ENCODE measurements at regions not wholly inside any gene's neighbourhood (a gene's known extent, or its start where the extent isn't known, plus 50 kb on each side); places are given as distances from the start of the nearest gene placed in this dataset.
"Not testable (repeated sequence)": the region's sequence is repeated elsewhere in the genome, so short reads cannot be mapped to it uniquely, and the experiment has no call there.

DNA sequence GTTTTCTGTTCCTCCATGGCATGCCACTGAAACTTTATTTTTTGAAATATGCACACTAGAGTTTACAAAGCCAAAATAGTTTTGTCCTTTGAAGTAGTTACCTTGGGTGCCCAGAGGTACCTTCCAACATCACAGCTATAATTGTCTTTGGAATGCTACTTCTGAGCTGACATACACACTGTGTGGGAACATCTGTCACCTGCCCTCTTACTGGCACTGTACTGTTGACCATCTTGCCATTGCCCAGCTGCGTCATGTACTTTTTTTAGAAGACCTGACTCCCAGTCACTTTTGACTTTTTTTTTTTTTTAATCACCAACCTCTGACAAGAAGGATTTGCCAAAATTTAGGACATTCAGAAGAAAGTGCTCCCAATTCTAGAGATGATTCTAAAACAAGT is 200.5 kb upstream of the CXorf66 start:
- Histone ChIP-seq H3K27ac (ENCODE audit: low read depth, low read length, severe bottlenecking) (no peak overlapping the region), H3K4me1 (ENCODE audit: control insufficient read depth, insufficient read depth, low read length, poor library complexity, severe bottlenecking) (no peaks in the 10 kb centered on the region), H3K36me3 (ENCODE audit: control insufficient read depth, insufficient read depth, low read length) (no peaks in the 10 kb centered on the region), H3K4me3 (ENCODE audit: extremely low read depth, insufficient read depth, low read length, poor library complexity, severe bottlenecking) (no peak overlapping the region), H3K9me3 (ENCODE audit: control insufficient read depth, low read length) (no peaks in the 10 kb centered on the region)
- 100% methylated on average over 1 of the region's 1 CpG for WGBS, 2 experiments (ENCODE audit: insufficient coverage in 2 of 2)

DNA sequence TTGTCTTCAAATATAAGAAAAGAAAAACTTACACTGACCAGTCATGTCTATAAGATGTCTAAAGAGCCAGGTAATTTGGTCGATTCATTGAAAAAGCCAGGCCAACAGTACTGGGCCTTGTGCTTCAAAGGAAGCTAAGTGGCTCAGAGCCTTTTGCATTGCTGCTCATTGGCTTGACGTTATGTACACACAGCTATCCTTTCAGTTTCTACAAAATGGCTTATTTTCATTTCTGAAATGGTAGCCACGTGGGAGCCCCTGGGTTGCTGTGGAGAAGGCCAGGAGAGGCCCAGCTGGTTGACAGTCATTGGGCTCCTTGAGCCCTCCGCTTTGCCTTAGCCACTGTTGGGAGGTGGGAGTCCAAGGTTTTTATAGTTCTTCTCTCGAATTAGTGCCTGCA is 199.1 kb upstream of the CXorf66 start:
- 58% methylated on average over 2 of the region's 5 CpGs; no CpG with 5 or more reads in 1 of the 2 experiments for WGBS, 2 experiments (ENCODE audit: insufficient coverage in 2 of 2)
- Histone ChIP-seq H3K4me3 (ENCODE audit: extremely low read depth, insufficient read depth, low read length, poor library complexity, severe bottlenecking) (no peak overlapping the region), H3K4me1 (ENCODE audit: control insufficient read depth, insufficient read depth, low read length, poor library complexity, severe bottlenecking) (no peaks in the 10 kb centered on the region)

DNA sequence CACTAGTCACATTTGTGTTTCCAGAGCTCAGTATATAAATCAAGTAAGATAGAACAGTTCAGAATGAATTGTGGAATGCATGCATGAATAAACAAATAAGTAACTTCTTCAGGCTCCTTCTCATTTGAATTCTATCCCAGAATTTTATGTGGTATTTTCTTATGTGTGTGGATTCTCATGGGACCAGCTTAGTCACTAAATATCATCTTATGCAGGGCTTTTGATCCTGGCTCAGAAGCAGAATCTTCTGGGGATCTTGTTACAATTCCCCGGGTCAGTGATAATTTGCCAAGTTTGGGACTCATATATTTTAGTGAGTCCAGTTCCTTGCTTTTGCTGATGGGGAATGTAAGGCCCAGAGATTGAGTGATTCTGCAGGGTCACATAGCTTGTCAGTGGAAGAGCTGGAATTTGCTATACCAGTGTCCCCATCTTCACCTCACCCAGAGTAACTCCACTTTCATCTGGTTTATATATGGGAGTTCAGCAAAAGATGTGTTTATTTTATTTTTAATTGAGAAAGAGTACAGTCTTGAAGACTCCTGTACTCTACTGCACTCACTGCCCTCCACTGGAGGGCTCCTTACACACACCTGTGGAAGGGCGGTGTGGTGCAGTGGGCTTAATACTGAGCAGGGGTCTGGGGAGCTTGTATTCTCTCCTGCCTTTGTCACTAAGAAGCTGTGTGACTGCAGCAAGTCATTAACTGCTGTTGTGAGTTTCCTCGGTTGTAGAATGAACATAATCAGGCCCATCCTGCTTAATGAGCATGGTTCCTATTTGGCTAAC is 198.2 kb upstream of the CXorf66 start:
- no peaks in the 10 kb centered on the region for H3K36me3 ChIP-seq (ENCODE audit: control insufficient read depth, insufficient read depth, low read length)
- H3K9me3 ChIP-seq (ENCODE audit: control insufficient read depth, low read length) = no peaks in the 10 kb centered on the region
- no peaks in the 10 kb centered on the region for H3K4me1 ChIP-seq (ENCODE audit: control insufficient read depth, insufficient read depth, low read length, poor library complexity, severe bottlenecking)
- no CpG with 5 or more reads among the region's 3 CpGs for WGBS, 2 experiments (ENCODE audit: insufficient coverage in 2 of 2)
- H3K27ac ChIP-seq (ENCODE audit: low read depth, low read length, severe bottlenecking) = no peak overlapping the region
- no peak overlapping the region for H3K4me3 ChIP-seq (ENCODE audit: extremely low read depth, insufficient read depth, low read length, poor library complexity, severe bottlenecking)

More for the DNA sequence above, 199.1 kb upstream of the CXorf66 start:
- no peak overlapping the region for H3K27ac ChIP-seq (ENCODE audit: low read depth, low read length, severe bottlenecking)
- H3K36me3 ChIP-seq (ENCODE audit: control insufficient read depth, insufficient read depth, low read length) = no peaks in the 10 kb centered on the region
- no peaks in the 10 kb centered on the region for H3K9me3 ChIP-seq (ENCODE audit: control insufficient read depth, low read length)

DNA sequence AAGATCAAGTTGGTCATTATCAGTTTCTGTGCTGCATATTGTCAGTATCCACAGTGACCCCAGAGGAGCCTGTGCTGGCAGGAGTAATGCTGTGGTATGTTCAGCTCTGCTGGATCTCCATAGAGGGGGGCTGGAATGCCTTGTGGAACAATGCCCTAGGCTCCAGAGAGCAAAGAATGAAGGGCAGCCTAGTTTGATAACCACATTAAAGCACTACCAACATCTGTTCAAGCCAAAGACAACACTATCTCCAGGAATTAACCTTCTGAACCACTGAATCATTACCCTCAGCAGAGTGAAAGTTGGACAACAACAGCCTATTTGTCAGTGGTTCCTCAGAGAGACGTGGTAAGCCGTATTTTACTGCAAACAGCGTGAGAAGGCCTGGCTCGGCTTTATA is 192.3 kb upstream of the CXorf66 start:
- H3K27ac ChIP-seq (ENCODE audit: low read depth, low read length, severe bottlenecking) = no peak overlapping the region
- no peaks in the 10 kb centered on the region for H3K9me3 ChIP-seq (ENCODE audit: control insufficient read depth, low read length)

DNA sequence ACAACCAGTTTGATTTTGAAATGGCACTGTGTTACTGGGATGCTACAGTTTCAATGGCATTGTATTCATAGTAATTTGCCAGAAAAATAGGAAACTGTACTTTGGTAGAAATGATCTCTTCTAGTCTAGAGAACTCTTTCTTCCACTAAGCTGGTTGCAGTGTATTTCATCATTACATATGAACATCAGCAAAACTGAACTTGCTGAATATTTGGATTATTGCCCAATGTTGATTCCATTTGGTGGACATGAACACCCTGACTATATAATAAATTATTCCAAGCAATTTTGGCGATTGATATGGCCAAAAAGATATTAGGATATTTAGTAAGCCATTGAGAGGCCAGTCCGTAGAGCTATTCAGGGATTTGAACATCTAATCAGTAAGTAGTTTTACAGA is 191.8 kb upstream of the CXorf66 start:
- Histone ChIP-seq H3K36me3 (ENCODE audit: control insufficient read depth, insufficient read depth, low read length) (no peaks in the 10 kb centered on the region), H3K9me3 (ENCODE audit: control insufficient read depth, low read length) (no peaks in the 10 kb centered on the region), H3K27ac (ENCODE audit: low read depth, low read length, severe bottlenecking) (no peak overlapping the region), H3K4me3 (ENCODE audit: extremely low read depth, insufficient read depth, low read length, poor library complexity, severe bottlenecking) (no peak overlapping the region), H3K4me1 (ENCODE audit: control insufficient read depth, insufficient read depth, low read length, poor library complexity, severe bottlenecking) (no peaks in the 10 kb centered on the region)
- no CpG with 5 or more reads among the region's 2 CpGs for WGBS, 2 experiments (ENCODE audit: insufficient coverage in 2 of 2)

More for the DNA sequence above, 192.3 kb upstream of the CXorf66 start:
- Histone ChIP-seq H3K4me1 (ENCODE audit: control insufficient read depth, insufficient read depth, low read length, poor library complexity, severe bottlenecking) (no peaks in the 10 kb centered on the region), H3K4me3 (ENCODE audit: extremely low read depth, insufficient read depth, low read length, poor library complexity, severe bottlenecking) (no peak overlapping the region), H3K36me3 (ENCODE audit: control insufficient read depth, insufficient read depth, low read length) (no peaks in the 10 kb centered on the region)
- WGBS, 2 experiments (ENCODE audit: insufficient coverage in 2 of 2) = 40% methylated on average over 1 of the region's 4 CpGs; no CpG with 5 or more reads in 1 of the 2 experiments

DNA sequence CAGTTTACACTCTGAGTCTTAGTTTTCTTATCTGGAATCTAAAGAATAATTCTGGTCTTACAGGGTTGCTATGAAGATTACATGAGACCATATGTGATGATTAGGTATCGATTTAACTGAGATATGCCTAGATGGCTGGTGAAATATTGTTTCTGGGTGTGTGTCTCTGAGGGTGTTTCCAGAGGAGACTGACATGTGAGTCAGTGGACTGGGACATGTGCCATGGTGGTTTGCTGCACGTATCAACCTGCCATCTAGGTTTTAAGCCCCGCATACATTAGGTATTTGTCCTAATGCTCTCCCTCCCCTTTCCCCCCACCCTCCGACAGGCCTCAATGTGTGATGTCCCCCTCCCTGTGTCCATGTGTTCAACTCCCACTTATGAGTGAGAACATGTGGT is 186.0 kb upstream of the CXorf66 start:
- H3K4me1 ChIP-seq (ENCODE audit: control insufficient read depth, insufficient read depth, low read length, poor library complexity, severe bottlenecking) = no peaks in the 10 kb centered on the region
- WGBS, 2 experiments (ENCODE audit: insufficient coverage in 2 of 2) = no CpG with 5 or more reads among the region's 4 CpGs
- no peak overlapping the region for H3K27ac ChIP-seq (ENCODE audit: low read depth, low read length, severe bottlenecking)
- no peak overlapping the region for H3K4me3 ChIP-seq (ENCODE audit: extremely low read depth, insufficient read depth, low read length, poor library complexity, severe bottlenecking)
- no peaks in the 10 kb centered on the region for H3K9me3 ChIP-seq (ENCODE audit: control insufficient read depth, low read length)
- no peaks in the 10 kb centered on the region for H3K36me3 ChIP-seq (ENCODE audit: control insufficient read depth, insufficient read depth, low read length)

DNA sequence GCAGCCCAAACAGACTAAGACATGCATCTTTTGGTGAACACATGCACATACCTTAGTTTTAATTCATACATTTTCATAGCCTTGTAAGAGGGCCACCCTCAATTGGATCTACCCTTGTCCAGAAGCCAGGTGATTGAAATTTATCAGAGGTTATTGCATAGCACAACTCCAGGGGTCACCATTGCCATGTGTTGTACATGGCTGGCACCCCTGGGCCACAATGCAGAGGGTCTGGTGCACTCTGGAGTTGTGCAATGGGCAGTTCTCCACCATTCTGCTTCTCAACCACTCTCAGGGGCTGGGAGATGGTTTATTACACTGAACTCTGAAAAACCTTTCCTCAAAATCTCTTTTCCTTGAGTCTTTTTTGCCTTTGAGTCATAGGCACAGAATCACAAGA is 184.4 kb upstream of the CXorf66 start:
- H3K4me3 ChIP-seq (ENCODE audit: extremely low read depth, insufficient read depth, low read length, poor library complexity, severe bottlenecking) = no peak overlapping the region
- no peaks in the 10 kb centered on the region for H3K4me1 ChIP-seq (ENCODE audit: control insufficient read depth, insufficient read depth, low read length, poor library complexity, severe bottlenecking)
- H3K9me3 ChIP-seq (ENCODE audit: control insufficient read depth, low read length) = no peaks in the 10 kb centered on the region

DNA sequence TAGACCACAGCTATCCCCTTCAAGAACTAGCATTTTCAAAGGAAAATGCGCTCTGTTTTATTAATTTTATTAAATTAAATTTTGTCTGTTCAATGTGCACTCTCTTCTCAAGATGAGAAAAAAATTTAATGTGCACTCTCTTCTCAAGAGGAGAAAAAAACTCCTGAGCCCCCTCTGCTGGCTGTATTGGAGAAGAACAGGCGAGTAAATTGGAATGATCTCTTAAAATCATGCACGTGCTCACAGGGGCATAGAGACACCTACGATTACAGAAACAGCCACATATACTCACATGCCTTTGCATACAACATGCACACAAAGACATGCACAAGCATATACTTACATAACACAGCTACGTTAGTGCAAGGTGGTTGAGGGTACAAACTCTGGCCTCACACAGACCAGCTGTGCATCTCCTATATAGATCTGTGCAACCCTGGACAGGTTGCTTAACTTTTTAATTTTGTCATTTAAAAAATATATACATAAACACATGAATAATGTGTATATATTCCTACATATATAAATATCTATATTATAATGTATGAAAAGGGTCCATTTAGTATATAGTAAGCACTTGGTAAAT is 176.2 kb upstream of the CXorf66 start:
- Histone ChIP-seq H3K9me3 (ENCODE audit: control insufficient read depth, low read length) (no peaks in the 10 kb centered on the region), H3K4me1 (ENCODE audit: control insufficient read depth, insufficient read depth, low read length, poor library complexity, severe bottlenecking) (no peaks in the 10 kb centered on the region), H3K4me3 (ENCODE audit: extremely low read depth, insufficient read depth, low read length, poor library complexity, severe bottlenecking) (no peak overlapping the region), H3K27ac (ENCODE audit: low read depth, low read length, severe bottlenecking) (no peak overlapping the region), H3K36me3 (ENCODE audit: control insufficient read depth, insufficient read depth, low read length) (no peaks in the 10 kb centered on the region)
- no CpG with 5 or more reads among the region's 5 CpGs for WGBS, 2 experiments (ENCODE audit: insufficient coverage in 2 of 2)

More for the DNA sequence above, 184.4 kb upstream of the CXorf66 start:
- Histone ChIP-seq H3K27ac (ENCODE audit: low read depth, low read length, severe bottlenecking) (no peak overlapping the region), H3K36me3 (ENCODE audit: control insufficient read depth, insufficient read depth, low read length) (no peaks in the 10 kb centered on the region)

DNA sequence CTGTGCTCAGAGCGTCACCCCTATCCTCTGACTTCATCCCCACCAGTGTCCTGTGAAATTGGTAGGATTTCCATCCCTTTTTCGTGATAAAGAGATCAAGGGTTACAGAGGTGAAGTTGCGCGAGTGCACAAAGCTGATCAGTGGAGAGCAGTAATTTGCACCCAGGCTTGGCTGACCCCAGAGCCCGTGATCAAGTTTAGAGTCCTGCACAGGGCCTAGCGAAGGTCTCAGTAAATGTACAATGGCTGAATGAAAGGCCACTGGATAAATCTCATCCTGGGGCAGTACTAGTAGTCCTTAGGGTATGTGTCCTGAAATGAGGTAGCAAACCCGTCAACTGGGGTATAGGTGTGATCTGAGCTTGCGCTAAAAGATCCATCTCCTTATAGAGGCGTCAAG is 173.2 kb upstream of the CXorf66 start:
- H3K27ac ChIP-seq (ENCODE audit: low read depth, low read length, severe bottlenecking); H3K4me1 ChIP-seq (ENCODE audit: control insufficient read depth, insufficient read depth, low read length, poor library complexity, severe bottlenecking); H3K36me3 ChIP-seq (ENCODE audit: control insufficient read depth, insufficient read depth, low read length); H3K9me3 ChIP-seq (ENCODE audit: control insufficient read depth, low read length); H3K4me3 ChIP-seq (ENCODE audit: extremely low read depth, insufficient read depth, low read length, poor library complexity, severe bottlenecking): not testable (repeated sequence)
- WGBS, 2 experiments (ENCODE audit: insufficient coverage in 2 of 2) = 94 to 100% methylated on average over 4 of the region's 9 CpGs

DNA sequence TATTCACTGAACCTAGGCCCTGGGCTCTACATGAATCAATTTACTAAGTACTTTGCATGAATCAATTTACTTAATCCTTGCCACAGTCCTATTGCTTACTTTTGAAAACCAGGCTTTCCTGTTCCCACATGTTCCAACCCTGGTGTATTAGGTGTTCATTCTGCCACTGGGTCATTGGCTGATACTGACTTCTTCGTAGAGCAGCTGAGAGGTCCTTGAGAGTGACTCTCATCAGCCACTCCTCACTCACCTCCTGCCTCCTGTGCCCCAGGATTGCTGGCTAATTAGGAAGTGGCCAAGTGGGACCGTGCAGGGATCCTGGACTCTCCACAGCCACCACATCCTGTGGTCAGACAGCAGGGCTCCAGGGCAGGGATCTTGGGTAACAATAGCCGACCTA is 172.7 kb upstream of the CXorf66 start:
- not testable (repeated sequence) for H3K4me3 ChIP-seq (ENCODE audit: extremely low read depth, insufficient read depth, low read length, poor library complexity, severe bottlenecking); H3K27ac ChIP-seq (ENCODE audit: low read depth, low read length, severe bottlenecking); H3K4me1 ChIP-seq (ENCODE audit: control insufficient read depth, insufficient read depth, low read length, poor library complexity, severe bottlenecking); H3K9me3 ChIP-seq (ENCODE audit: control insufficient read depth, low read length); H3K36me3 ChIP-seq (ENCODE audit: control insufficient read depth, insufficient read depth, low read length)
- WGBS, 2 experiments (ENCODE audit: insufficient coverage in 2 of 2) = no CpG with 5 or more reads among the region's 3 CpGs

DNA sequence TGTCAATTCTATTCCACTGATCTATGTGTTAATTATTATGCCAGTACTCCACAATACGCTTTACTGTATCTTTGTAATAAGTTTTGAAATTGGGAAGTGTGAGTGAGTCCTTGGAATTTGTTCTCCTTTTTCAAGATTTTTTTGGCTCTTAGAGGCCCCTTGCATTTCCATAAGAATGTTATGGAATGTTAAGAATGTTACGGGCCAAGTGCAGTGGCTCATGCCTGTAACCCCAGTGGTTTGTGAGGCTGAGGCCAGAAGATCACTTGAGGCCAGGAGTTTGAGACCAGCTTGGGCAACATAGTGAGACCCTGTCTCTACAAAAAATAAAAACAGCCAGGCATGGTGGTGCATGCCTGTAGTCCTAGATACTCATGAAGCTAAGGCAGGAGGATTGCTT is 167.6 kb upstream of the CXorf66 start:
- WGBS, 2 experiments (ENCODE audit: insufficient coverage in 2 of 2) = no CpG with 5 or more reads among the region's 2 CpGs

More for the DNA sequence above, 167.6 kb upstream of the CXorf66 start:
- Histone ChIP-seq H3K27ac (ENCODE audit: low read depth, low read length, severe bottlenecking) (no peak overlapping the region), H3K36me3 (ENCODE audit: control insufficient read depth, insufficient read depth, low read length) (no peaks in the 10 kb centered on the region), H3K4me1 (ENCODE audit: control insufficient read depth, insufficient read depth, low read length, poor library complexity, severe bottlenecking) (no peaks in the 10 kb centered on the region), H3K4me3 (ENCODE audit: extremely low read depth, insufficient read depth, low read length, poor library complexity, severe bottlenecking) (no peak overlapping the region), H3K9me3 (ENCODE audit: control insufficient read depth, low read length) (no peaks in the 10 kb centered on the region)
